ENCODE measurements at regions not wholly inside any gene's neighbourhood (a gene's known extent, or its start where the extent isn't known, plus 50 kb on each side); places are given as distances from the start of the nearest gene placed in this dataset.
"Not testable (repeated sequence)": the region's sequence is repeated elsewhere in the genome, so short reads cannot be mapped to it uniquely, and the experiment has no call there.

- not testable (repeated sequence) for H3F3A ChIP-seq (ENCODE audit: low read depth)
These were observed 54.0 kb upstream of the GPR89A start for GRCh38 chr1:145553795-145554194.

GRCh38 chr1:145545055-145545454 lies 62.7 kb upstream of the GPR89A start:
- Histone ChIP-seq H3K79me2 (ENCODE audit: insufficient read depth, low read length) (no peaks in the 10 kb centered on the region), H3K9ac (ENCODE audit: low read depth, low read length, poor library complexity, severe bottlenecking) (no peak overlapping the region), H3K4me1 (ENCODE audit: insufficient read depth, low read length, poor library complexity, severe bottlenecking) (no peaks in the 10 kb centered on the region), H3K27me3 (ENCODE audit: insufficient read depth, low read length, poor library complexity, severe bottlenecking) (no peaks in the 10 kb centered on the region), H2AFZ (ENCODE audit: low read length) (no peak overlapping the region), H3K9me2 (replicated peaks; ENCODE audit: low read depth, low read length) (no peaks in the 10 kb centered on the region), H3F3A (ENCODE audit: low read depth) (no peaks in the 10 kb centered on the region), H3K9me3 (ENCODE audit: insufficient read depth, low read depth, low read length) (no peaks in the 10 kb centered on the region), H3K36me3 (ENCODE audit: insufficient read depth, low read length) (no peaks in the 10 kb centered on the region), H3K4me2 (ENCODE audit: low read depth, low read length, poor library complexity, severe bottlenecking) (no peak overlapping the region), H4K20me1 (ENCODE audit: insufficient read depth, low read length, poor library complexity, severe bottlenecking) (no peaks in the 10 kb centered on the region), H3K4me3 (ENCODE audit: low read length, poor library complexity, severe bottlenecking) (no peak overlapping the region)
- TF ChIP-seq EZH2phosphoT487 (IDR thresholded peaks at IDR 0.05; ENCODE audit: borderline replicate concordance) (no peak), CTCF (conservative IDR thresholded peaks at IDR 0.05; ENCODE audit: low read length) (no peak)

More at GRCh38 chr1:145553795-145554194, 54.0 kb upstream of the GPR89A start:
- H3K79me2 ChIP-seq (ENCODE audit: insufficient read depth, low read length); H3K9me3 ChIP-seq (ENCODE audit: insufficient read depth, low read depth, low read length); H3K4me2 ChIP-seq (ENCODE audit: low read depth, low read length, poor library complexity, severe bottlenecking); H3K4me3 ChIP-seq (ENCODE audit: low read length, poor library complexity, severe bottlenecking); H3K27me3 ChIP-seq (ENCODE audit: insufficient read depth, low read length, poor library complexity, severe bottlenecking); H3K9ac ChIP-seq (ENCODE audit: low read depth, low read length, poor library complexity, severe bottlenecking); H3K9me2 ChIP-seq (replicated peaks; ENCODE audit: low read depth, low read length); H4K20me1 ChIP-seq (ENCODE audit: insufficient read depth, low read length, poor library complexity, severe bottlenecking); H3K36me3 ChIP-seq (ENCODE audit: insufficient read depth, low read length); H3K4me1 ChIP-seq (ENCODE audit: insufficient read depth, low read length, poor library complexity, severe bottlenecking); H2AFZ ChIP-seq (ENCODE audit: low read length): not testable (repeated sequence)

GRCh38 chr1:145541685-145542084 lies 66.1 kb upstream of the GPR89A start:
- H3K36me3 ChIP-seq (ENCODE audit: insufficient read depth, low read length); H3K79me2 ChIP-seq (ENCODE audit: insufficient read depth, low read length); H4K20me1 ChIP-seq (ENCODE audit: insufficient read depth, low read length, poor library complexity, severe bottlenecking); H3K4me1 ChIP-seq (ENCODE audit: insufficient read depth, low read length, poor library complexity, severe bottlenecking); H3K9ac ChIP-seq (ENCODE audit: low read depth, low read length, poor library complexity, severe bottlenecking); H3K9me3 ChIP-seq (ENCODE audit: insufficient read depth, low read depth, low read length); H3F3A ChIP-seq (ENCODE audit: low read depth); H3K4me2 ChIP-seq (ENCODE audit: low read depth, low read length, poor library complexity, severe bottlenecking); H2AFZ ChIP-seq (ENCODE audit: low read length); H3K27me3 ChIP-seq (ENCODE audit: insufficient read depth, low read length, poor library complexity, severe bottlenecking); H3K4me3 ChIP-seq (ENCODE audit: low read length, poor library complexity, severe bottlenecking); H3K9me2 ChIP-seq (replicated peaks; ENCODE audit: low read depth, low read length): not testable (repeated sequence)

GRCh38 chr1:145541246-145541645 lies 66.5 kb upstream of the GPR89A start:
- H3K9me2 ChIP-seq (replicated peaks; ENCODE audit: low read depth, low read length); H3K9ac ChIP-seq (ENCODE audit: low read depth, low read length, poor library complexity, severe bottlenecking); H3K4me1 ChIP-seq (ENCODE audit: insufficient read depth, low read length, poor library complexity, severe bottlenecking); H3K4me3 ChIP-seq (ENCODE audit: low read length, poor library complexity, severe bottlenecking); H4K20me1 ChIP-seq (ENCODE audit: insufficient read depth, low read length, poor library complexity, severe bottlenecking); H3K36me3 ChIP-seq (ENCODE audit: insufficient read depth, low read length); H3K79me2 ChIP-seq (ENCODE audit: insufficient read depth, low read length); H3K9me3 ChIP-seq (ENCODE audit: insufficient read depth, low read depth, low read length); H3K27me3 ChIP-seq (ENCODE audit: insufficient read depth, low read length, poor library complexity, severe bottlenecking); H3K4me2 ChIP-seq (ENCODE audit: low read depth, low read length, poor library complexity, severe bottlenecking); H2AFZ ChIP-seq (ENCODE audit: low read length); H3F3A ChIP-seq (ENCODE audit: low read depth): not testable (repeated sequence)

GRCh38 chr1:145538118-145538882 lies 69.5 kb upstream of the GPR89A start:
- H3K9ac ChIP-seq (ENCODE audit: low read depth, low read length, poor library complexity, severe bottlenecking); H3K4me1 ChIP-seq (ENCODE audit: insufficient read depth, low read length, poor library complexity, severe bottlenecking); H3K79me2 ChIP-seq (ENCODE audit: insufficient read depth, low read length); H3K36me3 ChIP-seq (ENCODE audit: insufficient read depth, low read length); H3K4me3 ChIP-seq (ENCODE audit: low read length, poor library complexity, severe bottlenecking); H3K4me2 ChIP-seq (ENCODE audit: low read depth, low read length, poor library complexity, severe bottlenecking); H3K9me2 ChIP-seq (replicated peaks; ENCODE audit: low read depth, low read length); H3F3A ChIP-seq (ENCODE audit: low read depth); H3K9me3 ChIP-seq (ENCODE audit: insufficient read depth, low read depth, low read length); H3K27me3 ChIP-seq (ENCODE audit: insufficient read depth, low read length, poor library complexity, severe bottlenecking); H2AFZ ChIP-seq (ENCODE audit: low read length); H4K20me1 ChIP-seq (ENCODE audit: insufficient read depth, low read length, poor library complexity, severe bottlenecking): not testable (repeated sequence)

GRCh38 chr1:145537003-145537402 lies 70.8 kb upstream of the GPR89A start:
- H3K27me3 ChIP-seq (ENCODE audit: insufficient read depth, low read length, poor library complexity, severe bottlenecking); H3K4me2 ChIP-seq (ENCODE audit: low read depth, low read length, poor library complexity, severe bottlenecking); H3K9me2 ChIP-seq (replicated peaks; ENCODE audit: low read depth, low read length); H3K4me3 ChIP-seq (ENCODE audit: low read length, poor library complexity, severe bottlenecking); H4K20me1 ChIP-seq (ENCODE audit: insufficient read depth, low read length, poor library complexity, severe bottlenecking); H2AFZ ChIP-seq (ENCODE audit: low read length); H3K36me3 ChIP-seq (ENCODE audit: insufficient read depth, low read length); H3K9me3 ChIP-seq (ENCODE audit: insufficient read depth, low read depth, low read length); H3K4me1 ChIP-seq (ENCODE audit: insufficient read depth, low read length, poor library complexity, severe bottlenecking); H3F3A ChIP-seq (ENCODE audit: low read depth); H3K79me2 ChIP-seq (ENCODE audit: insufficient read depth, low read length); H3K9ac ChIP-seq (ENCODE audit: low read depth, low read length, poor library complexity, severe bottlenecking): not testable (repeated sequence)

GRCh38 chr1:145535461-145535860 lies 72.3 kb upstream of the GPR89A start:
- H2AFZ ChIP-seq (ENCODE audit: low read length); H3F3A ChIP-seq (ENCODE audit: low read depth); H3K36me3 ChIP-seq (ENCODE audit: insufficient read depth, low read length); H3K9me3 ChIP-seq (ENCODE audit: insufficient read depth, low read depth, low read length); H3K4me2 ChIP-seq (ENCODE audit: low read depth, low read length, poor library complexity, severe bottlenecking); H3K9ac ChIP-seq (ENCODE audit: low read depth, low read length, poor library complexity, severe bottlenecking); H4K20me1 ChIP-seq (ENCODE audit: insufficient read depth, low read length, poor library complexity, severe bottlenecking); H3K79me2 ChIP-seq (ENCODE audit: insufficient read depth, low read length); H3K4me3 ChIP-seq (ENCODE audit: low read length, poor library complexity, severe bottlenecking); H3K27me3 ChIP-seq (ENCODE audit: insufficient read depth, low read length, poor library complexity, severe bottlenecking); H3K9me2 ChIP-seq (replicated peaks; ENCODE audit: low read depth, low read length); H3K4me1 ChIP-seq (ENCODE audit: insufficient read depth, low read length, poor library complexity, severe bottlenecking): not testable (repeated sequence)

Measured in Loucy (cell line).